DMS114 treated with DMSO at 0.1 percent for 48 hours (cell line): ENCODE measurements at regions not wholly inside any gene's neighbourhood (a gene's known extent, or its start where the extent isn't known, plus 50 kb on each side); places are given as distances from the start of the nearest gene placed in this dataset.
"Not testable (repeated sequence)": the region's sequence is repeated elsewhere in the genome, so short reads cannot be mapped to it uniquely, and the experiment has no call there.

Source experiments
- DNase-seq: peaks from one replicate; lab custom pipeline; 2025; ENCODE audit not compliant: unreplicated experiment; lab: John Stamatoyannopoulos, UW

DNA sequence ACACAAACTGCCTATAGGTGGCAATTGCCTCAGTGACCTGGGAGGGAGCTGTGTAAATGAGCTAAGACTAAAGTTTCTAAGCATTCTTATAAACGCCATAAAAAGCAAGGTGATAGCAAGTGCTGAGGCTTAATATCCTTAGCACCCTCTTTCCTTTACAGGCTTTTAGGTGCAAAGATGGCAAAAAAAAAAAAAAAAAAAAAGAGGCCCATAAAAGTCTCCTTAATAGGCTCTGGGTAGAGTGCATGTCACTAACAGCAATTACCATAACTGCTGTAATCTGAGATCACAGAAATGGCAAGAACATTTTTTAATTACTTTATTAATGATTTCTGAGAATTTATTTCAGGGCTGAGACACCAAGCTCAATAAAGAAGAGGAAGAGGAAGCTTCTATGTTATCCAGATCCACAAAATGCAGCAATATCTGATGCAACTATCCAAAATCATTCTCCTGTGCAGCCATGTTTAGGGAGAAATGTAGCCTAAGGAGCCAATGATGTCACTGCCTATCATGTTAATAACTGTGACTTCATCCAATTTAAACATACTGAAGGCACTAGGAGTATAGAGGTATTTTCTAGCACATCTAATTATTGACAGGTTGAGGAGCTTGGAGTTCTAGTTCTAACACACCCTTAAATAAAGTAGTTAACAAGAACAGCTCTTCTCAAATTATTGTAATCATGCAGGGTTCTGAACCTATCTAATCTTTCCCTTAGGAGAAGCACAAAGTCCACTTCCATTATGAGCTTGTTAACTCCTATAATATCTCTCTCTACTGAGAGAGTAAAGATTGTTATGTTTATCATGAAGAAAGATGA is 804.3 kb upstream of the ACVR2A start:
- DNase-seq = no peak

DNA sequence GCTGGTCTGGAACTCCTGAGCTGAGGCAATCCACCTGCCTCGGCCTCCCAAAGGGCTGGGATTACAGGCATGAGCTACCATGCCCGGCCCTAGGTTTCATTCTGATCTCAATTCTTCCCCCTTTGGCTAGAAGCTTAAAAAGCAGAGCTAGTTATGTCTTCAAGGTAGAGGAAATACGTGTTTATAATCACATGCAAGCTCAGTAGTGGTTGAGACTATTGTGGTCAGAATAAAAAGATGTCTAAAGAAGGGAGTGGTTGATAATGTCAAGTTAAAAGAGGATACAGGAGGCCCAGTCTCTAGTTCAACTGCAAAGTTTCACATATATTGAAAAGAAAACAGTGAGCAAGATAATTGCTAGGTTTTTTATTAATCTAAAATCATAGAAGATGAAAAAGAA is 807.8 kb upstream of the ACVR2A start:
- no peak for DNase-seq

DNA sequence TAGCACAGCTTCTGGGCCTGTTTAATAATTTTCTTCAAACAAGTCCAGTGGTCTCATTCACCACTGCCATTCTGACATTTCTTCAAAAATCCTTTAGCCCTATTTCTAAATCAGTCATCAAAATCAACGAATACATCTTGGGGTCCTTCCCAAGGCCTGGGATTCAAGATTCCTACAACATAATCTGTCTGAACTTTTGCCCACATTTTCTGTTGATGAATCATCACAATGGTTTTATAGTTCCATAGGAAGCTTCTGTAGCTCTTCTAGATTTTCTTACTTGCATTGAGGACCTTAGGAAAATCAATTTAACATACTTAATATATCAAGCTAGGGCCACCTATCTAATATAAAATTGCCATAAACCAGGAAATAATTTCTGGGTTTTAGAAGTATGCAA is 811.8 kb upstream of the ACVR2A start:
- no peak for DNase-seq

DNA sequence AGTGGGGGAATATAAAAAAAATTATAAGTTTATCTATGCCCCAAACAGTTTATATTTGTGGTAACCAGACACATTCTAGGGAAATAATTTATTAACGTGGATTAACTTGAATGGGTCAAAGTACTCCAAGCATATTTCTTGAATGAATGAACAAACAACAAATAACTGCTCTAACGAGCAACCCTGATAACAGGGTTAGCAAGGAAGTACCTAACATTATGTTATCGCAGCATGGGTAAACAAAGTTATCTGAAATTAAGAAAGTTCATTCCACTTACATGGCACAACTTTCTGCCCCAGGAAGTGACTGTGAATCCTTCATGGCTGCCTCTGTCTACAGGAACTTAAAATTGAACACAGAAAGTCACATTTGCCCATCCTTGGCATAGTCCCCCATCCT is 812.9 kb upstream of the ACVR2A start:
- DNase-seq = no peak

DNA sequence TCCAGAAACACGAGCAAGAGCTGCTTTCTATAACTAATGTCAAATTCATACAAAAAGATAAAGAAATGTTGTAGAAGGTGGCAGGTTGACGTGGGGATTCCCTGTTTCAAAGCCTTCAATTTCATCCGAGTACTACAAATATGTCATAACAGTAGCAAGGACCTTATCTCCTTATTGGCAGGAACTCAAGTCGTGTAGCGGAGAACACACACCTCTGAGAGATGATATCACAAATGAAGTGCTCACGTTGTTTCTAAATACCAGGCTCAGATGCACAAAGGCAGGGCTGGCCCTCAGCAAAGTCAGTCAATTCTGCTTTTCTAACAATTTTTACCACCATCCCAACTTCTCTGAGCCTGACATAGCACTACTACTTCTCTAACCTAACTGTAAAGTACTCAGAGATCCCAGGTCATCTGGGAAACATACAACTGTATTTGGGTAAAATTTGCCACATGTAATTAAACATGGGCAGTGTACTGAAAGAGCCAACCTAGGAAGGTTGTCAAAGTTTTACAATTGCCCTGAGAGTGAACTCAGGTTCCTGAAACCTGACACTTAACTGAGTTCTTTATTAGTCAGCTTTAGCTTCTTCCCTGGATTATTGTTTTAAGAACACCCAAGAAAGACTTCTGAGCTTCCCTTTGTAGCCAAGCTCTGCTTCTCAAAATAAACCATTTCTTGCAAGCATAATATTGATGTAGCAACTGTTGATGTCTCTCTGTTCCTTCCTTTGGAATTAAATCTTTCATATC is 813.7 kb upstream of the ACVR2A start:
- no peak for DNase-seq

DNA sequence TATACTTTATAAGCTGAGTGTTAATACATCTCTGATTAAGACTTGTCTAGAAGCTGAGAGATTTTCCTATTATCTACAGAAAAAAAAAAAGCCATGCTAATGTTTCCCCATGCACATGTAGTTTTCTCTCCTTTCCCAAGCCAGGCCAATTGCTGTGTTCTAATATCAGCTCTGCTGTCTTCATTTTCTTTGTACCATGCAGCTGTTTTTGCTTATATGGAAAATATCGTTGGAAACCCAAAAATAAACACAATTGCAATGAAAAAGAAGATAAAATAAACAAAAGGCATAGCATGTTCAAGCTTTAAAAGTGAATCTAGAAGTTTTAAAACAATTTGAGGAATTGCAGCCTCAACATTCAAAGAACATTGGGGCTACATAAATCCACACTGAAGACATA is 817.4 kb upstream of the ACVR2A start:
- DNase-seq = no peak

DNA sequence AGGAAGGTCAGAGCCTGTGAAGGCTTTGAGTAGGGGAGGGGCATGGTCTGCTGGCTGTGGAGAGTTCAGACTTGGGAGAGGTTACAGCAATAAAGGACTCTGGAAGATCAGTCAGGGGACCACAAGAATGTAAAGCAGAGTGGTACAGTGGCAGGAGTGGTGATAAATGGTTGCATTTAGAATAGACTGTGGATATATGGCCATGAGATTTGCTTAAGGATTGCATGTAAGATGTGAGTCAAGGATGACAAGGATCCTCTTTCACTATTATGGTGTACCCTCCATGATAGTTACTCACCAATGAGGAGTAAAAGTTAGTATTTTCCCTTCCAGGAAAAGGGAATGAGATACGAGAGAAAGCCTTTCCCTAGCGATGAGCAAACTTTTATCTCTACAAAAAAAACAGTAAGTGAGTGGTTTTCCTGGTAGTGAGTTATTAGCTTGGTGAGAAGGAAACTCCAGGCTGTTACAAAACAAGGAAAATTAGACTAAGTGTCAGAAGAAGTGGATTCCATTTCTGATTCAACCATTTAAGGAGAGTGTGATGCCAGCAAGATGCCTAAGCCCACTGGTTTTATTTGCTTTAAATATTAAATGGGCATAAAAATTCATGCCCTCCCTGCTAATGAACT is 818.0 kb upstream of the ACVR2A start:
- no peak for DNase-seq

DNA sequence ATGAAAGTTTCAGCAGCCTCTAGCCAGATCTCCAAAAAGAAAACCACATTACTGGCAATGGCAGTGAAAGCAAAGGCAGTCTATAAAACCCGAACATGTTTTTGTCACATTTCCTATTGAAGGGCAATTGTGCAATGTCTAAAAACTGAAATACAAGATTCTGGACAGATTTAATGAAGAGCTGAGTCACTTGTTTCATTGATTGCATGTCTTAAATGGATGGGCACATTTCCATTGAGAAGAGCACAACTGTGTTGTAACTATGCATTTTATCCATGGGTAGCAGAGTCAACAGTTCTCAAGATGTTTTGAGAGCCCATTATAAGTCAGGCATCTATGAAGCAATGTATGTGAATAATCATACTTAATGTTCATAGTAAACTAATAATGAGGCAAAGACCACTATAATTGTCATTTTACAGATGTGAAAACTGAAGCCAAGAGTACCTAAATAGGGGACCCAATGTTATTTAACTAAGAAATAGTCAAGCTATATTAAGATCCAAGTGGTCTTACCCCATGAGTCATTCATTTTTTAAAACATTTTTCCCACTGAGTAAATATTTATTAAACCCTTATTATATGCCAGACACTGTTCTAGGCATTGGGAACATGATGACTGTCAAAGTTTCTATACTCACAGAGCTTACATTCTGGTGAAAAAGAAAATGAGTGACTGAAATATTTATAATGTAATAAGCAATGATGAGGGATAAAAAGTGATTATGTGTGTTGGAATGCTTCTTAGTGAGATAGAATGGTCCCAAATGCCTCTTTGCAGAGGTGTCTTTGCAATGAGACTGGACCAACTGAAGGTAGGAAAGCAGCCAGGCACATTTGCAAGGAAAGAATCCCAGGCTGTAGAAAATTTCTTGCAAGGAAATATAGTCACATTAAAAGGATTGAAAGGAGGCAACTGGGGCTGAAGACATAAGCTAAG is 818.9 kb upstream of the ACVR2A start:
- DNase-seq = no peak

DNA sequence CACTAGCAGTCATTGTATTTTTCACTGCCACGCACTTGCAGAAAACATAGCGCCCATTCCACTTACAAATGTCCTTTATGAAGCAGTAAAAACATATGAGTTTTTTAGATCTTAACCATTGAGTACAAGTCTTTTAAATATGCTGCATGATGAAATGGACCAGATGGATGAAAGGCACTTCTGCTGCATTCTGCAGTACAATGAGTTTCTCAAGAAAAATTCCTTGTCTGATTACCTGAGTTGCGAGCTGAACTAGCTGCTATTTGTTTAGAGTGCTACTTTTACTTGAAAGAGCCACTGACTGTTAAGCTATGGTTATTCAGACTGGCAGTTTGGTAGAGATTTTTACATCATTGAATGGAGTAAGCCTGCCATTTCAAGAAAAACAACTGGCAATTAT is 825.5 kb upstream of the ACVR2A start:
- DNase-seq = no peak

DNA sequence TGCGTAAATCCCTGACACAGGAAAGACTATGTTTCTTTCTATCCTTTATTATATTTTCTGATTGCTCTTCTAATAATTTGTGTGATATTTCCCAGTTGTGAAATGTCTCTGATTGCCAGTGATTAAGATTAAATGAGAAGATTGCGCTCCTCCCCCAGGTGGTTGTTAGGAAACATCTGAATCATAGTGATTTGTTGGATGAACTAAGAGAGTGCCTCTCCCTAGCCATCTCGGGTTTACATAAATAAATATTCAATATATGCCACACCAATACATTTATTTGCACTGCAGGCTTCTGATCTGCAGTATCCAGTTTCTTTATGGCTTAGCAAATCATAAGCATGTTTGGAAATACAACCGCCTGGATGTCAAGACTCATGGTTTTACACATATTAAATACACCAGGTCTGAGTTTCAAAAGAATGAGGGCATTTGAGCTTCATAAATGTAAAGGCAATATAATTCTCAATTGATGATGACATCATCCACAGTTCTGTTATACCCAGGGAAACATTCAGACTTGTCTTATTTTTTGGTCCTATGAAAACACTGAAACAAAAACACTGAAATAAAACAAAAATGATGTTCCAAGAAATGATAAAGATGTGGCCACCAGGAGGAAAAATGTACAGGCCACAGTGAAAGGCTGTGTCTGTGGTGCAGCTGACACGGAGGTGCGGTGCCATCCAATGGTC is 826.7 kb upstream of the ACVR2A start:
- no peak for DNase-seq

DNA sequence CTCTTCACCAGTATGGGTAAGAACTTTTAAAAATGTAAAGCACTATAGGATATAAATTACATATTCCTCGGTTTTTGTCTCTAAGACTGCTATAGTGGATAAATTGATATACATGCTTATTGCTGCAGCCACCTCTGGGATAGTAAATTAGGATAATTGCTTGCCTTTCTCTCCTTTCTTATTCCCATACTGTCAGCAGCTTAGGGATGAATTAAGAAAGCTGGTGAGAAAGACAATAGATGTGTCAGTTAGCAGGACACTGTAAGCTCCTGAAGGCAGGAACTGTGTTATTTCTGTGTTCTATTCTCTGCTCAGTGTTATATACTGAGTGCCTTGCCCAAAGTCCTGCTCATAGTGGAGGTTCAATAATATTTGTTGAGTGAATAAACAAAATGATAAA is 828.6 kb upstream of the ACVR2A start:
- no peak for DNase-seq

DNA sequence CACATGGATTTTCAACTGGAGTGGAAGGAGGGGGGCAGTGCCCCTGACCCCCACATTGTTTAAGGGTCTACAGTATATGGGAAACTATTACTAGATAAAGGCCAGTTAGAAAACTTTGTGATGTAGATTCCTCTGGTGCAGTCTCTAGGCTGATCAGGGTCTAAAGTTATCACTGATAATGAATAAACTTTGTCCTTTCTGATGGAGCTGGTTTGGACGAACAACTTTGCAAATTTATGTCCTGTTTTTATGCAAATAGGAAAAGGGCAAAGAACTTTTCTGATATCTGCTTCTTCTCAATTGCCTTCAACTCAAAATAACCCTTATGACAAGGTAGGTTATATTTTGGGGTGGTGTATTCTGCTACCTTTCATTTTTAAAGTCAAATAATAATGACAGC is 829.2 kb upstream of the ACVR2A start:
- DNase-seq = no peak

DNA sequence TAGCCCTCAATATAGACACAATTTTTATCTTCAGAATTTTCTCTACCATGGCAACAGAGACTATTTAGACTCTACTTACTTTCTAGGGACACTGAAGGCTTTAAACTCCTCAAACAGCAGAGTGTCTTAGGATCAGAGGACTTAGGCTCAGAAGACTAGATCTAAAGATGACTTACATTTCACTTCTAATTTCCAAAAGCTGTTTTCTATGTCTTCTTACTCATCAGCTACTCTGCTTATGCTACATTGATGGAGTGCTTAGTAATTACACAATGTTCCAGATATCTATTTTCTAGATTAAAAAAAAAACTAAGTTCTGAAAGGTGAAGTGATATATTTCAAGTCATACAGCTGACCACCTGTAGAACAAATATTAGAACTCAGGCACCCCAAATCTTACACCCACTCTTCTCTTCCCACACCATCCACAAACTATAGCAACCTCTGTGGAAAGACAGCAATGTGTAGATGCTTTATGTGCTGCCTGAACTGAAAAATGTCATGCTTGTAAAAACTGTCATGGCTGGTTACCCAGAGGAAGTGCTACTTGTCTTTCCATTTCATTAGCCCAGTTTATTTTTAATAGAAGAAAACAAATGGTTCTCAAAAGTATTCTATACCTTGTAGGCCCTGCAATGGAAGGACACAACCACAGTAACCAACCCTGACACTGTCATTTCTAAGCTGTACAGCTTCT is 831.0 kb upstream of the ACVR2A start:
- no peak for DNase-seq

DNA sequence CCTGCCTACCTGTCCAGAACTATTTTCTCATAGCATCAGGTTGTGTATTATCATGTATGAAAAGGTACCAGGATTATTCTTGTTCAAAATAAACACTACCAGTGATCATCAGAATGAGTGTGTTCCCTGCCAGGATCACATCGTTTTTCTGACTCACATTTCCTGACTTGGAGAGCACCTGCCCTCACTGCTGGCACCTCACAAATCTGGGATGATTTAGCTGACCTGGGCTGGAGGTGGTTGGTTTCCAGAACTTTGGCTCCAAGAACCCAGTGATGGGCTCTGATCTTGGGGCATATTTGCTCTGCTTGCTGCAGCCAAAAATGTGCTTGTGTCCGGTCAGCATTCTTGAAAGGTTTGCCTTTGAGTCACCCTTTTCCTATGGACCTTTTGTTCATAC is 836.3 kb upstream of the ACVR2A start:
- no peak for DNase-seq

DNA sequence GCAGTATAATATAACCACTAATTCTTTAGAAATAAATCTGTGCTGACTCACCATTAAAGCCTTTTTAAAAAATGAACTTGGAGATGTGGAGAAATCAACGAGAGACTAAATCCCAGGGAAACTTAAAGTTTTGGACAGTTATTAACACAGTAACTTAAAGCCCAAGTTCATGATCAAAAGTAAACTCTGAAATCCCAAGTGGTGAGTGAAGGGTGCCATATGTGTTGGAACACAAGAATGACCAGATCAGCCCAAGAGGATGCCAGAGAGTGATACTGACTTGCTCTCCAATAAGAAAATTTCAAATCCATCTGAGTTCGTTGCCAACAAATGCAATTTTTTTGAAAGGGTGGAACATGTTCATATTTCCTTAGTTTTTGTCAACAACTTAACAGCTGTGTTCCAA is 838.1 kb upstream of the ACVR2A start:
- DNase-seq = no peak

DNA sequence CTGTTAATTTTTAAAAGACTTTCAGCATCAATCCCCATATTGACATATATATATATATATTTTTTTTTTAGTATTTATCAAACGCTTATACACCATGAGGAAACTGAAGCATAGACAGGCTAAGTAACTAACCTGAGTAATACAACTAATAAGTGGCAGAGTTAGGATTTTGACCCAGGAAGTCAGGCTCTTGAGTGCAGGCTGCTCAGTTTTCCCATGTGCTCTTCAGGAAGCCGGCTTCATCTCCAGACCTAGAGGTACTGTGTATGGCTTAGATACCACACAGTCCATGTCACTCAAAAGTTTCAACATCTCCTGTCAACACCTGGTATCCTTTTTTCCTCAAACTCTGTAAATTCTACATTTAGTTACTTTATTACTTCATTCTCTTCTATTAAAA is 841.7 kb upstream of the ACVR2A start:
- no peak for DNase-seq

DNA sequence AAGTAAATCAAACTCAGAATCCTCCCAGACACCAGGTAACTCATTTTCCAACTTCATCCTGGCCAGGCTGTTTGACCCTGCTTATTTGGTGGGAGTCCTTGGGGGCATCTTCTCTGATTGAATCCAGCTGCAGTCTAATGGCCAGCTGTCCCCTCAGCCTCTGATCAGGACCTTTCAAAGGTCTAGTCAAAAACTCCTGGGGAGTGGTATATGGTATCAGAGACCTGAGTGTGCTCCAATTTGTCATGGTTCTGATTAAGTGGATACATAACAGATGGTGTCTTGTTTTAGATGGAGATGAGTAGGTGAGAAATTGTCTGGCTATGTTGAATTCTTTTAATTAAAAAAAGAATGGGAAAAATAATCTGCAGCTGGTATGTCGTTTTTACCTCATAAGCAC is 842.6 kb upstream of the ACVR2A start:
- no peak for DNase-seq

DNA sequence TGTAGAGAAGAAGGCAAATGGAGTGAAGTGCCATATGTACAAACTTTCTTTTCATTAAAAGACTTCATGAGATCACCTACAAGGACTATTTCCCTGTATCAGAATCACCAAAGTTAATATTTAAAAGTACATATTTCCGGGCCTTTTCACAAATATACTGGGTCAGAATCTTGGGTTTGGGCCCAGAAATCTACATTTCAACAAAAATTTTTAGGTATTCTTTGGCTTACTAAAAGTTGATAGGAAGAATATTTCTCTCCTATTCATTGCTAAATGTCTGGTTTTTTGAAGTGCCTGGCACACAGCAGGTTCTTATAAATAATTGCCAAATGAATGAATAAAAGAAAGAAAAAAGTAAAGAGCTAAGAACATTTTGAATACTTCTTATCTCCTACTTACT is 843.8 kb upstream of the ACVR2A start:
- no peak for DNase-seq

DNA sequence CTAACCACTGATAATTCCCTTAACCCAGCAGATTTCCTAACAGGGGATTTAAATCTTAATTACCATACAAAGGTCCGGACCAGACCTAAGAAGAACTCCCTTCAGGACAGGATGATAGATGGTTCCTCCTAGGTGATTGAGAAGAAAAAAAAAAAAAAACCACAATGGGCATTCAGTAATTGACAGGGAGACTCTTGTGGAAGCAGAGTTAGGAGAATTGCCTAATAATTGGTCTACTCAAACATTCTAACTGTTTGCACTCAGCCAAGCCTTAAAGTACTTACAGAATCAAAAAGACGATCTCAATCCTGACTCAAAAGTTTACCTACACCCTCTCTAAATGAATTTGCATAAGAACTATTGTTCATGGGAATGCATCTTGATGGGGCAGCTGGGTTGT is 844.7 kb upstream of the ACVR2A start:
- DNase-seq = not testable (repeated sequence)

DNA sequence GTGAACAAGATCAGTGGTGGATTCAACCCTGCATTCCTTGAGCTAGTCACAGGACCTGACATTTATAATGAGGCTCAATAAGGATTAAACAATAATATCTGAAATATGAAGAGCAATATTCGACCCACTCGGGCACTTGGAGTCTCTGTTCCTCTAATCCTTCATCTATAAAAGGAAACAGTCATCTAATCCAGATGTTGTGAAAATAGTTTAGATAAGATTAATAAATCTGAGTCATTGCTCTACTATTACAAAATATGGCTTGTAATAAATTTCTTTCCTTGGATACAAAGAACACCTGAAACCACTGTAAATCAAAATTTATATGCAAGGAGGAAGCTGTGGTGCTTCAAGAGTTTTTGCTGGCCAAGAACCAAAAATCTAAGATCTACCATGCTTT is 846.9 kb upstream of the ACVR2A start:
- DNase-seq = no peak
